H9 (cell line): ENCODE measurements at regions not wholly inside any gene's neighbourhood (a gene's known extent, or its start where the extent isn't known, plus 50 kb on each side); places are given as distances from the start of the nearest gene placed in this dataset.

Source experiments
- DNase-seq: peaks from one replicate; pipeline ENCODE4 v3.0.0-alpha.2; 2017
- H2AFZ ChIP-seq: one replicate; pipeline ENCODE4 v1.6.1; 2013; ENCODE audit warnings: mild to moderate bottlenecking, low read length, control low read depth, moderate library complexity
- H2AK5ac ChIP-seq: 2 replicates; pipeline ENCODE4 v1.6.1; 2013; ENCODE audit warnings: low read length, control low read depth, mixed read lengths; ENCODE audit not compliant: insufficient read length
- H2BK120ac ChIP-seq: one replicate; pipeline ENCODE4 v1.6.1; 2013; ENCODE audit warnings: low read depth, mild to moderate bottlenecking, low read length, control low read depth, inconsistent platforms; ENCODE audit not compliant: poor library complexity, severe bottlenecking
- H2BK12ac ChIP-seq: 2 replicates; pipeline ENCODE4 v1.6.1; 2013; ENCODE audit warnings: low read length, control low read depth, mixed read lengths, low read depth; ENCODE audit not compliant: insufficient read length
- H2BK15ac ChIP-seq: 2 replicates; pipeline ENCODE4 v1.6.1; 2013; ENCODE audit warnings: low read depth, low read length, control low read depth
- H2BK20ac ChIP-seq: one replicate; pipeline ENCODE4 v1.6.1; 2013; ENCODE audit warnings: low read depth, mild to moderate bottlenecking, low read length, control low read depth, inconsistent platforms; ENCODE audit not compliant: poor library complexity, severe bottlenecking
- H2BK5ac ChIP-seq: 2 replicates; pipeline ENCODE4 v1.6.1; 2013; ENCODE audit warnings: low read length, control low read depth, mixed read lengths; ENCODE audit not compliant: insufficient read length
- H3K14ac ChIP-seq: 2 replicates; pipeline ENCODE4 v1.6.1; 2013; ENCODE audit warnings: low read length, control low read depth; ENCODE audit not compliant: insufficient read depth
- H3K18ac ChIP-seq: 2 replicates; pipeline ENCODE4 v1.6.1; 2013; ENCODE audit warnings: low read depth, mild to moderate bottlenecking, mixed read lengths, low read length, control low read depth; ENCODE audit not compliant: insufficient read length
- H3K23ac ChIP-seq: 2 replicates; pipeline ENCODE4 v1.6.1; 2013; ENCODE audit warnings: low read length, control low read depth, mixed read lengths, low read depth; ENCODE audit not compliant: insufficient read length
- H3K23me2 ChIP-seq: 2 replicates; pipeline ENCODE4 v1.6.1; 2013; ENCODE audit warnings: low read depth, mild to moderate bottlenecking, mixed read lengths, low read length, control low read depth; ENCODE audit not compliant: insufficient read length, poor library complexity, severe bottlenecking
- H3K27ac ChIP-seq: 2 replicates; pipeline ENCODE4 v1.5.1; 2013; ENCODE audit warnings: low read length, control low read depth, mixed read lengths, low read depth; ENCODE audit not compliant: insufficient read length
- H3K27me3 ChIP-seq: 2 replicates; pipeline ENCODE4 v1.6.1; 2013; ENCODE audit warnings: low read length, control low read depth, inconsistent platforms; ENCODE audit not compliant: insufficient read depth
- H3K4ac ChIP-seq: 2 replicates; pipeline ENCODE4 v1.6.1; 2013; ENCODE audit warnings: low read depth, mild to moderate bottlenecking, control low read depth, inconsistent platforms, low read length, moderate library complexity
- H3K4me1 ChIP-seq: 2 replicates; pipeline ENCODE4 v1.6.1; 2013; ENCODE audit warnings: low read length, control low read depth, inconsistent platforms; ENCODE audit not compliant: insufficient read depth
- H3K4me2 ChIP-seq: 2 replicates; pipeline ENCODE4 v1.6.1; 2013; ENCODE audit warnings: low read length, control low read depth, mixed read lengths; ENCODE audit not compliant: insufficient read length, insufficient read depth
- H3K56ac ChIP-seq: 2 replicates; pipeline ENCODE4 v1.6.1; 2013; ENCODE audit warnings: low read depth, mild to moderate bottlenecking, mixed read lengths, low read length, control low read depth; ENCODE audit not compliant: insufficient read length
- H3K79me1 ChIP-seq: 2 replicates; pipeline ENCODE4 v1.6.1; 2013; ENCODE audit warnings: low read depth, mild to moderate bottlenecking, moderate library complexity, low read length, control low read depth, inconsistent platforms; ENCODE audit not compliant: insufficient read depth, poor library complexity, severe bottlenecking
- H3K79me2 ChIP-seq: 2 replicates; pipeline ENCODE4 v1.6.1; 2013; ENCODE audit warnings: low read length, control low read depth, inconsistent platforms; ENCODE audit not compliant: insufficient read depth
- H3K9ac ChIP-seq: 2 replicates; pipeline ENCODE4 v1.6.1; 2013; ENCODE audit warnings: low read length, control low read depth, mixed read lengths; ENCODE audit not compliant: insufficient read length; ENCODE audit errors: extremely low read depth
- H3K9me3 ChIP-seq: one replicate; pipeline ENCODE4 v1.6.1; 2013; ENCODE audit warnings: low read depth, low read length, inconsistent platforms; ENCODE audit not compliant: control insufficient read depth
- H3T11ph ChIP-seq: one replicate; pipeline ENCODE4 v1.6.1; 2013; ENCODE audit warnings: mild to moderate bottlenecking, low read length, control low read depth, inconsistent platforms
- H4K20me1 ChIP-seq: one replicate; pipeline ENCODE4 v1.6.1; 2013; ENCODE audit not compliant: control insufficient read depth, insufficient read length, insufficient read depth
- H4K5ac ChIP-seq: 2 replicates; pipeline ENCODE4 v1.6.1; 2013; ENCODE audit warnings: low read depth, mild to moderate bottlenecking, mixed read lengths, low read length, control low read depth; ENCODE audit not compliant: insufficient read length
- H4K8ac ChIP-seq: replicated peaks from 2 replicates; pipeline ENCODE4 v1.6.1; 2013; ENCODE audit warnings: low read length, control low read depth, mixed read lengths, low read depth; ENCODE audit not compliant: insufficient read length
- H4K91ac ChIP-seq: 2 replicates; pipeline ENCODE4 v1.6.1; 2013; ENCODE audit warnings: low read depth, mild to moderate bottlenecking, moderate library complexity, mixed read lengths, low read length, control low read depth; ENCODE audit not compliant: insufficient read length
- H3K27ac Mint-ChIP-seq, 3 experiments: 2 replicates in 2 of 3; 3 replicates in 1 of 3; pipeline ENCODE4 v1.8.0; 2020 to 2021; ENCODE audit warnings: mixed read lengths in 3 of 3, mild to moderate bottlenecking in 1 of 3, moderate library complexity in 1 of 3
- H3K27me3 Mint-ChIP-seq: 2 replicates; pipeline ENCODE4 v1.8.0; 2021; ENCODE audit warnings: low read depth, mild to moderate bottlenecking, moderate library complexity, mixed read lengths
- H3K36me3 Mint-ChIP-seq, 3 experiments: 2 replicates in 2 of 3; 3 replicates in 1 of 3; pipeline ENCODE4 v1.8.0; 2020 to 2021; ENCODE audit warnings: low read depth in 3 of 3, mixed read lengths in 3 of 3; ENCODE audit not compliant: insufficient read depth in 1 of 3
- H3K4me1 Mint-ChIP-seq, 2 experiments: 2 replicates each; pipeline ENCODE4 v1.8.0; 2020; ENCODE audit warnings: mixed read lengths in 2 of 2
- H3K4me3 Mint-ChIP-seq, 2 experiments: 2 replicates in 1 of 2; 3 replicates in 1 of 2; pipeline ENCODE4 v1.8.0; 2020 to 2021; ENCODE audit warnings: mild to moderate bottlenecking in 2 of 2, mixed read lengths in 2 of 2, moderate library complexity in 1 of 2
- H3K9me3 Mint-ChIP-seq, 2 experiments: 2 replicates in 1 of 2; 3 replicates in 1 of 2; pipeline ENCODE4 v1.8.0; 2020; ENCODE audit warnings: mild to moderate bottlenecking in 2 of 2, mixed read lengths in 2 of 2, moderate library complexity in 1 of 2
- WGBS: extraction: QIAGEN DNeasy Blood & Tissue Kit; methylation state at CpG from one replicate; pipeline ENCODE4 v1.1.7; 2013; ENCODE audit warnings: missing lambda C conversion rate, low lambda C conversion rate, mixed read lengths; ENCODE audit not compliant: insufficient read length; ENCODE audit errors: extremely low coverage; 5-methylcytosine and 5-hydroxymethylcytosine counted together
- TF ChIP-seq, protein P1 (sequence below): fragments of 200-600 bp; sonication (generic); conservative IDR thresholded peaks from 3 replicates; pipeline ENCODE4 v1.8.0; 2021; ENCODE audit warnings: antibody characterized with exemption, mild to moderate bottlenecking

GRCh38 chr7:118662266-118662665 is 437.8 kb downstream of the ANKRD7 start:
- no peaks in the 10 kb centered on the region for H4K20me1 ChIP-seq
- Mint-ChIP-seq H3K27me3 (no peaks in the 10 kb centered on the region), H3K4me1 (0 out of 4 replicates have a peak, but pooled peaks cover 3 to 4% of the 10 kb centered on the region in 2 experiments), H3K4me3 (no peak overlapping the region), H3K9me3 (no peaks in the 10 kb centered on the region), H3K27ac (no peak overlapping the region), H3K36me3 (no peaks in the 10 kb centered on the region)
- no peak overlapping the region for H3K27ac ChIP-seq
- no peak overlapping the region for H3K4me2 ChIP-seq
- DNase-seq = no peak
- H3K27me3 ChIP-seq = no peaks in the 10 kb centered on the region
- no peak overlapping the region for H2BK120ac ChIP-seq
- H3K4ac ChIP-seq = no peak overlapping the region
- no peak overlapping the region for H3K23ac ChIP-seq
- no peak overlapping the region for H2BK12ac ChIP-seq
- H4K91ac ChIP-seq = no peak overlapping the region
- TF ChIP-seq, protein P1, sequence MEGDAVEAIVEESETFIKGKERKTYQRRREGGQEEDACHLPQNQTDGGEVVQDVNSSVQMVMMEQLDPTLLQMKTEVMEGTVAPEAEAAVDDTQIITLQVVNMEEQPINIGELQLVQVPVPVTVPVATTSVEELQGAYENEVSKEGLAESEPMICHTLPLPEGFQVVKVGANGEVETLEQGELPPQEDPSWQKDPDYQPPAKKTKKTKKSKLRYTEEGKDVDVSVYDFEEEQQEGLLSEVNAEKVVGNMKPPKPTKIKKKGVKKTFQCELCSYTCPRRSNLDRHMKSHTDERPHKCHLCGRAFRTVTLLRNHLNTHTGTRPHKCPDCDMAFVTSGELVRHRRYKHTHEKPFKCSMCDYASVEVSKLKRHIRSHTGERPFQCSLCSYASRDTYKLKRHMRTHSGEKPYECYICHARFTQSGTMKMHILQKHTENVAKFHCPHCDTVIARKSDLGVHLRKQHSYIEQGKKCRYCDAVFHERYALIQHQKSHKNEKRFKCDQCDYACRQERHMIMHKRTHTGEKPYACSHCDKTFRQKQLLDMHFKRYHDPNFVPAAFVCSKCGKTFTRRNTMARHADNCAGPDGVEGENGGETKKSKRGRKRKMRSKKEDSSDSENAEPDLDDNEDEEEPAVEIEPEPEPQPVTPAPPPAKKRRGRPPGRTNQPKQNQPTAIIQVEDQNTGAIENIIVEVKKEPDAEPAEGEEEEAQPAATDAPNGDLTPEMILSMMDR = no peak
- H2BK15ac ChIP-seq = no peak overlapping the region
- no CpG with 5 or more reads among the region's 2 CpGs for WGBS
- no peak overlapping the region for H3T11ph ChIP-seq
- no peaks in the 10 kb centered on the region for H3K79me2 ChIP-seq
- H3K56ac ChIP-seq = no peak overlapping the region
- H2BK5ac ChIP-seq = no peak overlapping the region
- no peak overlapping the region for H3K9ac ChIP-seq
- H2AK5ac ChIP-seq = no peak overlapping the region
- no peaks in the 10 kb centered on the region for H3K9me3 ChIP-seq
- H3K18ac ChIP-seq = no peak overlapping the region
- H3K79me1 ChIP-seq = no peaks in the 10 kb centered on the region
- no peak overlapping the region for H2AFZ ChIP-seq
- H4K5ac ChIP-seq = no peak overlapping the region
- no peak overlapping the region for H3K14ac ChIP-seq
- no peaks in the 10 kb centered on the region for H3K23me2 ChIP-seq
- no peak overlapping the region for H4K8ac ChIP-seq
- no peak overlapping the region for H2BK20ac ChIP-seq
- H3K4me1 ChIP-seq = no peaks in the 10 kb centered on the region
